ENCODE measurements at regions not wholly inside any gene's neighbourhood (a gene's known extent, or its start where the extent isn't known, plus 50 kb on each side); places are given as distances from the start of the nearest gene placed in this dataset.

DNA sequence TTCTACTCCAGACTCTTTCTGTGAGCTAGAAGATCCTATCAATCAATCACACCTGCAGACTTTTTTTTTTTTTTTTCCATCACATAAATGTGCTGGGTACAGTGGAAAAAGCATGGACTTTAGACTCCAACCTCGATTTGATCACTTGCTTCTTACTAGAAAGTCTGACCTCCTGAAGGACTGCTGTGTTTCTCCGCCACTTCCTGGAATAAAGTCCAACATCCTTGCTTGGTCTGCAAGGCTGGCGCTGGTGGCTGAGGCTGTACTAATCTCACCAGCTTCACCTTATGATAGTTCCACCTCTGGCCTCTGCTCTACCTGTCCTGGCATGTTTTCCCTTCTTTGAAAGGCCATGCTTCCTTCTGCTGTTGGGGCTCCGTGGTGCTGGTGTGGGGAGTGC, 60.9 kb upstream of the SESN3 start:
- TF ChIP-seq, protein P1, sequence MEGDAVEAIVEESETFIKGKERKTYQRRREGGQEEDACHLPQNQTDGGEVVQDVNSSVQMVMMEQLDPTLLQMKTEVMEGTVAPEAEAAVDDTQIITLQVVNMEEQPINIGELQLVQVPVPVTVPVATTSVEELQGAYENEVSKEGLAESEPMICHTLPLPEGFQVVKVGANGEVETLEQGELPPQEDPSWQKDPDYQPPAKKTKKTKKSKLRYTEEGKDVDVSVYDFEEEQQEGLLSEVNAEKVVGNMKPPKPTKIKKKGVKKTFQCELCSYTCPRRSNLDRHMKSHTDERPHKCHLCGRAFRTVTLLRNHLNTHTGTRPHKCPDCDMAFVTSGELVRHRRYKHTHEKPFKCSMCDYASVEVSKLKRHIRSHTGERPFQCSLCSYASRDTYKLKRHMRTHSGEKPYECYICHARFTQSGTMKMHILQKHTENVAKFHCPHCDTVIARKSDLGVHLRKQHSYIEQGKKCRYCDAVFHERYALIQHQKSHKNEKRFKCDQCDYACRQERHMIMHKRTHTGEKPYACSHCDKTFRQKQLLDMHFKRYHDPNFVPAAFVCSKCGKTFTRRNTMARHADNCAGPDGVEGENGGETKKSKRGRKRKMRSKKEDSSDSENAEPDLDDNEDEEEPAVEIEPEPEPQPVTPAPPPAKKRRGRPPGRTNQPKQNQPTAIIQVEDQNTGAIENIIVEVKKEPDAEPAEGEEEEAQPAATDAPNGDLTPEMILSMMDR (IDR thresholded peaks at IDR 0.05; ENCODE audit: borderline replicate concordance, extremely low read depth, low read length, poor library complexity, severe bottlenecking), result no peak
- no peak for TF ChIP-seq EZH2 (IDR thresholded peaks at IDR 0.05; ENCODE audit: borderline replicate concordance, low read depth, low read length, severe bottlenecking)

Data from DND-41 (cell line).